Neural progenitor cell (in vitro differentiated cells): ENCODE measurements at regions not wholly inside any gene's neighbourhood (a gene's known extent, or its start where the extent isn't known, plus 50 kb on each side); places are given as distances from the start of the nearest gene placed in this dataset.

Experiments
- DNase-seq: peaks from one replicate; pipeline ENCODE4 v3.0.0-alpha.2; 2016; ENCODE audit warnings: low spot score
- H2AFZ ChIP-seq: fragments of 200-600 bp; sonication (generic); replicated peaks from 2 replicates; pipeline ENCODE4 v1.6.1; 2016; ENCODE audit warnings: antibody characterized with exemption
- H3F3A ChIP-seq: fragments of 200-600 bp; sonication (generic); 2 replicates; pipeline ENCODE4 v1.6.1; 2016; ENCODE audit warnings: antibody characterized with exemption, low read depth
- H3K27ac ChIP-seq: fragments of 200-600 bp; sonication (generic); 2 replicates; pipeline ENCODE4 v1.5.1; 2016; ENCODE audit warnings: mild to moderate bottlenecking
- H3K27me3 ChIP-seq: fragments of 200-600 bp; sonication (generic); 2 replicates; pipeline ENCODE4 v1.6.1; 2016; ENCODE audit warnings: mild to moderate bottlenecking, moderate library complexity
- H3K36me3 ChIP-seq: fragments of 200-600 bp; sonication (generic); 2 replicates; pipeline ENCODE4 v1.5.1; 2016
- H3K4me1 ChIP-seq: fragments of 200-600 bp; sonication (generic); 2 replicates; pipeline ENCODE4 v1.6.1; 2016; ENCODE audit warnings: mixed run types
- H3K4me2 ChIP-seq: fragments of 200-600 bp; sonication (generic); 2 replicates; pipeline ENCODE4 v1.6.1; 2016
- H3K4me3 ChIP-seq: fragments of 200-600 bp; sonication (generic); 2 replicates; pipeline ENCODE4 v1.5.1; 2016
- H3K79me2 ChIP-seq: fragments of 200-600 bp; sonication (generic); 2 replicates; pipeline ENCODE4 v1.6.1; 2016; ENCODE audit warnings: low read depth
- H3K9ac ChIP-seq: fragments of 200-600 bp; sonication (generic); 2 replicates; pipeline ENCODE4 v1.6.1; 2016
- H3K9me3 ChIP-seq: fragments of 200-600 bp; sonication (generic); 2 replicates; pipeline ENCODE4 v1.5.1; 2016; ENCODE audit warnings: low read depth
- H4K20me1 ChIP-seq: fragments of 200-600 bp; sonication (generic); 2 replicates; pipeline ENCODE4 v1.6.1; 2016; ENCODE audit warnings: low read depth
- H3K27ac Mint-ChIP-seq: 3 replicates; pipeline ENCODE4 v1.8.0; 2021; ENCODE audit warnings: mixed read lengths
- H3K27me3 Mint-ChIP-seq: 2 replicates; pipeline ENCODE4 v1.8.0; 2022; ENCODE audit warnings: low read depth, mild to moderate bottlenecking, inconsistent platforms, moderate library complexity, mixed read lengths; ENCODE audit not compliant: insufficient read depth
- H3K36me3 Mint-ChIP-seq: 3 replicates; pipeline ENCODE4 v1.8.0; 2021; ENCODE audit warnings: mixed read lengths
- H3K4me1 Mint-ChIP-seq: 3 replicates; pipeline ENCODE4 v1.8.0; 2021; ENCODE audit warnings: mixed read lengths
- H3K4me3 Mint-ChIP-seq: 3 replicates; pipeline ENCODE4 v1.8.0; 2021; ENCODE audit warnings: mild to moderate bottlenecking, moderate library complexity, mixed read lengths
- H3K9me3 Mint-ChIP-seq: 3 replicates; pipeline ENCODE4 v1.8.0; 2020; ENCODE audit warnings: mixed read lengths
- CTCF ChIP-seq: fragments of 200-600 bp; sonication (generic); IDR thresholded peaks from 2 replicates; pipeline ENCODE4 v1.5.1; 2017; ENCODE audit warnings: antibody characterized with exemption, mild to moderate bottlenecking
- EZH2 ChIP-seq: fragments of 200-600 bp; sonication (generic); IDR thresholded peaks from 2 replicates; pipeline ENCODE4 v1.6.1; 2017; ENCODE audit warnings: antibody characterized with exemption, mild to moderate bottlenecking, moderate library complexity
- EZH2phosphoT487 ChIP-seq: fragments of 200-600 bp; sonication (generic); IDR thresholded peaks from 2 replicates; pipeline ENCODE4 v1.6.1; 2017; ENCODE audit warnings: antibody characterized with exemption

GRCh38 chr2:226399006-226399405 is 400.6 kb downstream of the IRS1 start:
- TF ChIP-seq CTCF (no peak), EZH2phosphoT487 (no peak), EZH2 (no peak)
- no peaks in the 10 kb centered on the region for H3F3A ChIP-seq
- no peaks in the 10 kb centered on the region for H3K79me2 ChIP-seq
- H3K4me1 ChIP-seq: peaks cover 4% of the 10 kb centered on the region
- no peaks in the 10 kb centered on the region for H3K9me3 ChIP-seq
- H3K4me3 ChIP-seq: no peak overlapping the region
- Mint-ChIP-seq H3K36me3 (no peaks in the 10 kb centered on the region), H3K27me3 (no peaks in the 10 kb centered on the region), H3K4me1 (peaks cover 10% of the 10 kb centered on the region), H3K4me3 (no peak overlapping the region), H3K9me3 (peaks cover 7% of the 10 kb centered on the region), H3K27ac (no peak overlapping the region)
- H3K27me3 ChIP-seq: no peaks in the 10 kb centered on the region
- H2AFZ ChIP-seq: no peak overlapping the region
- no peak for DNase-seq
- H3K36me3 ChIP-seq: peaks cover 5% of the 10 kb centered on the region
- H3K9ac ChIP-seq: no peak overlapping the region
- no peak overlapping the region for H3K27ac ChIP-seq
- no peak overlapping the region for H3K4me2 ChIP-seq
- H4K20me1 ChIP-seq: no peaks in the 10 kb centered on the region

GRCh38 chr2:226398580-226398979 is 401.0 kb downstream of the IRS1 start:
- Histone ChIP-seq H3K9me3 (no peaks in the 10 kb centered on the region), H2AFZ (no peak overlapping the region), H3K4me2 (no peak overlapping the region), H3K9ac (no peak overlapping the region), H3F3A (no peaks in the 10 kb centered on the region), H3K27me3 (no peaks in the 10 kb centered on the region), H3K27ac (no peak overlapping the region), H3K79me2 (no peaks in the 10 kb centered on the region), H3K4me1 (peaks cover under 1% of the 10 kb centered on the region), H3K36me3 (peaks cover 5% of the 10 kb centered on the region), H4K20me1 (no peaks in the 10 kb centered on the region), H3K4me3 (no peak overlapping the region)
- Mint-ChIP-seq H3K36me3 (no peaks in the 10 kb centered on the region), H3K27ac (no peak overlapping the region), H3K9me3 (peaks cover 7% of the 10 kb centered on the region), H3K4me3 (no peak overlapping the region), H3K27me3 (no peaks in the 10 kb centered on the region), H3K4me1 (peaks cover 5% of the 10 kb centered on the region)
- TF ChIP-seq EZH2phosphoT487: no peak
- TF ChIP-seq CTCF: no peak
- no peak for TF ChIP-seq EZH2
- DNase-seq: no peak

- no peak for TF ChIP-seq EZH2phosphoT487
- no peak for TF ChIP-seq CTCF
- TF ChIP-seq EZH2: no peak
- H3K4me1 Mint-ChIP-seq: no peaks in the 10 kb centered on the region
- no peaks in the 10 kb centered on the region for H3K27me3 Mint-ChIP-seq
- Histone ChIP-seq H3K27ac (no peak overlapping the region), H3F3A (no peaks in the 10 kb centered on the region), H3K9ac (no peak overlapping the region), H3K36me3 (no peaks in the 10 kb centered on the region), H3K4me3 (no peak overlapping the region), H3K4me2 (no peak overlapping the region), H2AFZ (no peak overlapping the region), H3K27me3 (no peaks in the 10 kb centered on the region), H3K9me3 (no peaks in the 10 kb centered on the region), H3K79me2 (no peaks in the 10 kb centered on the region), H4K20me1 (no peaks in the 10 kb centered on the region), H3K4me1 (no peaks in the 10 kb centered on the region)
- H3K9me3 Mint-ChIP-seq: peaks cover 12% of the 10 kb centered on the region
- no peaks in the 10 kb centered on the region for H3K36me3 Mint-ChIP-seq
- H3K27ac Mint-ChIP-seq: no peak overlapping the region
- no peak for DNase-seq
- H3K4me3 Mint-ChIP-seq: no peak overlapping the region
Measured at GRCh38 chr2:226396541-226396940, 403.1 kb downstream of the IRS1 start.
